ENCODE measurements at regions not wholly inside any gene's neighbourhood (a gene's known extent, or its start where the extent isn't known, plus 50 kb on each side); places are given as distances from the start of the nearest gene placed in this dataset.

DNA sequence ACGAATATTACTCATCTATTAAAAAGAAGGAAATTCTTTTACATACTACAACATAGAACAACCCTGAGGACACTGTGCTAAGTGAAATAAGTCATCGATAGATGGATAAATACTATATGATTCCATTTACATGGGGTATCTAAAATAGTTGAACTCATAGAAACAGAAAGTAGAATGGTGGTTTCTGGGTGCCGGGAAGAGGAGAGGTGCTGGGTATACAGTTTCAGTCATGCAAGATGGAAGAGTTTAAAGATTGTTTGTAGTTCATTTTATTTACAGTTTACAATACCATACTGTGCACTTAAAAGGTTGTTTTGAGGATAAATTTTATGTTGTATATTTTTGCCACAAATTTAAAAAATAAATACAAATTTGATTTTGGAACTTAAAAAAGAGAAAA, 267.5 kb upstream of the ITGA1 start:
- TF ChIP-seq, protein P1, sequence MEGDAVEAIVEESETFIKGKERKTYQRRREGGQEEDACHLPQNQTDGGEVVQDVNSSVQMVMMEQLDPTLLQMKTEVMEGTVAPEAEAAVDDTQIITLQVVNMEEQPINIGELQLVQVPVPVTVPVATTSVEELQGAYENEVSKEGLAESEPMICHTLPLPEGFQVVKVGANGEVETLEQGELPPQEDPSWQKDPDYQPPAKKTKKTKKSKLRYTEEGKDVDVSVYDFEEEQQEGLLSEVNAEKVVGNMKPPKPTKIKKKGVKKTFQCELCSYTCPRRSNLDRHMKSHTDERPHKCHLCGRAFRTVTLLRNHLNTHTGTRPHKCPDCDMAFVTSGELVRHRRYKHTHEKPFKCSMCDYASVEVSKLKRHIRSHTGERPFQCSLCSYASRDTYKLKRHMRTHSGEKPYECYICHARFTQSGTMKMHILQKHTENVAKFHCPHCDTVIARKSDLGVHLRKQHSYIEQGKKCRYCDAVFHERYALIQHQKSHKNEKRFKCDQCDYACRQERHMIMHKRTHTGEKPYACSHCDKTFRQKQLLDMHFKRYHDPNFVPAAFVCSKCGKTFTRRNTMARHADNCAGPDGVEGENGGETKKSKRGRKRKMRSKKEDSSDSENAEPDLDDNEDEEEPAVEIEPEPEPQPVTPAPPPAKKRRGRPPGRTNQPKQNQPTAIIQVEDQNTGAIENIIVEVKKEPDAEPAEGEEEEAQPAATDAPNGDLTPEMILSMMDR (IDR thresholded peaks at IDR 0.05; ENCODE audit: low read depth, low read length, poor library complexity, severe bottlenecking), result no peak
- TF ChIP-seq EZH2phosphoT487 (IDR thresholded peaks at IDR 0.05; ENCODE audit: borderline replicate concordance, low read length), result no peak

Data from DOHH2 (cell line).